HG03095 (cell line): ENCODE measurements at regions not wholly inside any gene's neighbourhood (a gene's known extent, or its start where the extent isn't known, plus 50 kb on each side); places are given as distances from the start of the nearest gene placed in this dataset.

Experiments
- ATAC-seq: cut with Tn5 transposase; IDR thresholded peaks from one replicate; pipeline ENCODE4 v1.9.1; 2021; ENCODE audit warnings: moderate library complexity; ENCODE audit not compliant: unreplicated experiment

DNA sequence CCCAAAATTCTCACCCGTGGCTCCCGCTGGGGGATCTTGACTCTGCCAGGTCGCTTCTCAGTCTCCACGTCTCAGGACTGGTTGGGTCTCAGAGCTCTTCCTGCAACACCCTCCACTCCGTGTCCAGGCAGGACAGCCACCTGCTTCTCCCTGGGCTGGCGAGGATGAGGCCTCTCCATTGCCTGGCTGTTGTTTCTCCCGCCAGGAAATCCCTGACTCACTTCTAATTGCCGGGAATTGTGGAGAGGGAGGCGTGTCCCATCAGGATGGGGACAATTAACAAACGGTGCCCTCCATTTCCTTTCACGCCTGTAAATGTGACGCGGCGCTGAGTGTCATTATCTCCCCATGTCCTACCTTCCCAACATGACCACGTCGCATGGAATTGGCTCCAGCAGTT is 204.5 kb downstream of the RBFOX3 start:
- ATAC-seq, result no peak

DNA sequence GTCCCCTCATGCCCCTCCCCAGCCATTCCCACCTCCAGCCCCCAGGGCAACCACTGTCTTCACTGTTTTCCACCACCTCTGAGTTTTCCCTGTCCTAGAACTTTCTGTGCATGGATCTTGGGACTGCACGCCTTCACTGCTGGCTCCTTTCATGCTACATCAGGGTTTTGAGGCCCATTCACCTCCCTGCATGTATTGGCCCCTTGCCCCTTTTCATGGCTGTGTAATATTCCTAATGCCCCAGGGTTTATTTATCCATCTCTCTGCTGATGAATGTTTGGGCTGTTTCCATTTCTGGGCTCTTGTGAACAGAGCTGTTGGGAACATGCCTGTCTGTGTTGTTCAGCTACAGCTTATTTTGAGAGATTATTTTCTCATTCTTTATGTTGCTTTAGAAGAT is 205.0 kb downstream of the RBFOX3 start:
- no peak for ATAC-seq

DNA sequence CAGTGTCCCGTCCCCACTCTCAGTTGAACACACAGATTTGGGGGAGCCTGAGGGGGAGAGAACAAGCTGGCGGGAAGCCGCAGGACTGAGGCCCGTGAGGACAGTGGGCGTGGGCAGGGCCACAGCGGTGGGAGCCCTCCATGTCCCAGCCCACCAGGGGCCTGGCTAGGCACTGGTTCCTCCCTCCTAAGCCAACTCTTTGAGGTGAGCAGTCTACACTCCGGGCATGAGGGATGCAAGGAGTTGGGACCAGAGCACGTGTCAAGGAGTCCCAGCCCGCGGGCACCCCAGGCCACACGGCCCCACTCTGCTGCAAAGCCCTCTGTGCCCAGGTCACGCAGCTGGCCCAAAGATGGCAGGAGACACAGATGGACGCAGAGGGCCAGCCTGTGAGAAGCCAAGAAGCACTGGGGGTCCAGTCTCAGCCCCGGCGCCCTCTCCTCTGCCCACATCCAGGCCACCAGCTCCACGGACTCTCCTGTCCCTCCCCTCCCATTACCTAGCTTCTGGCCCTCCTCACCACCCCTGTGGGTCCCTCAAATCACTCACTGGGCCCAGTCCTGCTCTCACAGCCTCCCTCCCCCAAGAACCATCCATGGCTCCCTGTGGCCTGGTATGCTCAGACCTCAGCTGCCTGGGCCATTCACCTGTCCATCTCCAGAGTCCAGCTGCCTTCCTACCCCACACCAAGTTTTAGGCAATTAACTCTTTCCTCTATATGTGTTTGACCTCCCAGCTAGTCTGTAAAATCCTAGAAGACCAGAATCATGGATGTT is 206.5 kb downstream of the RBFOX3 start:
- ATAC-seq, result no peak

DNA sequence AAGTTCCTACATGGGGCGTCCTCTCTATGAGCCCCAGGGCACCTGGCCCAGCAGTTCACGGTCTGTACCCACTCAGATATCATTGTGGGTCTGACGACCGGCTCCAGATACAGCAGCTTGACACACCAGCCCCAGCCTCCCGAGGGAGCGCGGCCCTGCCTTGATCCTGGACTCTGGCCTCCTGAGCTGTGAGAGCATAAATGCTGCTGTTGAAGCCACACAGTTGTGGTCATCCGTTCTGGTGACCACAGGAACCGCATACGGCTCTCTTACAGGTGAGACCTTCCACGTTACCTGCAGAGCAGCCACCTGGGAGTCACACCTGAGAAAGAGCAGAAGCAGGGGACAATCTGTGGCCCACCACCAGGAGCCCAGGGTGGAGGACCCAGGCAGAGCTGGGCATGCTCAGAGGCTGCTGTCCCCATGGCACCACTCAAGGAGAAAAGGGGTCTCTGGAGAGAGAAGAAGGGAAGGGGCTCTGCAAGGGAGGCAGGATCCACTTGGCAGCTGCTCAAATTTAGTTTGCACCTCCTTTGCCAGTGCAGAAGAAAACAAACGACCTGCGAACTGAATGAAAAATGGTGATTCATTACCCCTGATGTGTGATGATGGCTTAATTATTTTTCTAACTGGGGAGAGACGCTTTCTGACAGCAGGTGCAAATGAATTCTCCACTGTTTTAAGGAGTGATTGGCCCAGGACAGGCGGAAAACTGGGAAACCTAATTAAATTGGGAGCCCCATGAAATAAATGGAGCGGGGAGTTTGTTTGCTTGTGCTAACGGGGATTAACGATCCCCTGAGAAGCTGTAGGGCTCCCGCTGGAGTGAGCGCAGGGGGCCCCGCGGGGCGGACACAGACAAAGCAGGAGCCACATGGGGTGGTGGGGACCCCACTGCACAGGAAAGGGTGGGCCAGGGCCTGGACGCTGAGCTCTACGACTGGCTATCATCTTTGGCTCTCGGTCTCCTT is 208.9 kb downstream of the RBFOX3 start:
- no peak for ATAC-seq

DNA sequence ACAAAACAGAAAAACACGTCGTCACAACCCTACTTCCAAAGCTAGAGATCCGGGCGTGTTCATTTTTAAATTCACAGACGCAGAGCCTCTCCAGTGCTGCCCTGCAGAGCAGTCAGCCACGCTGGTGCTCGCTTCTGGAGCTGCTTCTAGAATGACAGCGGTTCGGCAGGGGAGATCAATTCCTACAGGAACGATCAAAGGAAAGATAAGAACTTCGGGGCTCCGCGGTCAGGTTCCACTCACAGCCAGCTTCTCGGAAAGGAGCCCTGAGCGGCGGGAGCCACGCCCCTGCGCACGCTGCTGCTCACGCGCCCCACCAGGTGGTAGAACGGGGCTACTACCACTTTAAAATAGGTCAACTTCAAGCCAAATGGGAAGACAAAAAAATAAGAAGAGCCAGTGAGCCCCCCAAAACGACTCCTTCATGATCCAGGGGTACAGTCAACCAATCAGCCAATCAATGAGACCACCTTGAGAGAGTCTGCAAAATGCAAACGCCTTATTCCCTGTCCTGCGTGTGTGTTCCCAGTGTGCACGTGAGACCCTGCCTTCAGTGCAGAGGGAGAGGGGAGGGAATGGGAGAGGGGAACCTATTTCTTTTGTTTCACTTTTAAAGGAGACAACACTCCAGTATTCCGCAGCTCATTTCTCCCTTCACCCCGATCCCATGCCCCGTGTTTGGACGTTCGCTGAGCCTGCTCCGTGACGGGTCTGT is 209.7 kb downstream of the RBFOX3 start:
- no peak for ATAC-seq

DNA sequence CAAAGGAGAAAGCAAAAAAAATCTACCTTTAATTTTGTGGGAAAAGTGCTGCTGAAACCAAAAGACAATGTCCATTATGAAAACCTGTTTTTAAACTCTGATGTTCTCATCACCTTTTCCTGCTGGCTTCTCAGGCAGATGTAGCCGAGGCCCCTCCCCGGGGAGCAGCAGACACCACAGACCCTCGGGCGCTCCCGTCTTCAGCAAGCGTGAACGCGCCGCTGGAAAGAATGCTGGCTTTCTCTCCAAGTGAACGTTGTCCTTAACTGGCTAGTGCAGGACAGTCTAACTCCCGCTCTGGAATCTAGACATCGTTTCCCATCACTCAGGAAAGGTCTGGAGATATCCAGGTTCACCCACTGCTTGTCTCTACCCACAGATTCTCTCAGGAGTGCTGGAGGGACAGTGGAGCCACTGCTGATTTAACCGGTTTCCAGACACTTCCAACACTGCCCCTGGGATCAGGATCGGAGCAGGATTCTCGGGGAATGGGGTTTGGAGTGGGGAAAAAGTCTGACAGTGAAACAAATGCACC is 211.2 kb downstream of the RBFOX3 start:
- no peak for ATAC-seq

DNA sequence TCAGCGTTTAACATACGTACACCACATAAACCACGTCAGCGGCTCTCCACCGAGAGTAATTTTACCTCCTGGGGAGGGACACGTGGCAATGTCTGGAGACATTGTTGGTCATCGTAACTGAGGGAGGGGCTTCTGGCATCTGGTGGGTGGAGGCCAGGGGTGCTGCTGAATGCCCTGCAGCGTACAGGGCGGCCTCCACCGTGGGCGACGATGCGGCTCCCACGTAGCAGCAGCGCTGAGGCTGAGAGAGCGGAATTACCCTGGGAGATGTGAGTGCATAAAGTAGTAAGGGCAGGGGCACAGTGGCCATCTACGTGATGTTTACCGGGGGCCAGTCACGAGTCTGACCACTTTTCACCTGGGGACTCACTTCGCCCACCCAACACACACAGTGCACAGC is 212.4 kb downstream of the RBFOX3 start:
- ATAC-seq, result no peak

DNA sequence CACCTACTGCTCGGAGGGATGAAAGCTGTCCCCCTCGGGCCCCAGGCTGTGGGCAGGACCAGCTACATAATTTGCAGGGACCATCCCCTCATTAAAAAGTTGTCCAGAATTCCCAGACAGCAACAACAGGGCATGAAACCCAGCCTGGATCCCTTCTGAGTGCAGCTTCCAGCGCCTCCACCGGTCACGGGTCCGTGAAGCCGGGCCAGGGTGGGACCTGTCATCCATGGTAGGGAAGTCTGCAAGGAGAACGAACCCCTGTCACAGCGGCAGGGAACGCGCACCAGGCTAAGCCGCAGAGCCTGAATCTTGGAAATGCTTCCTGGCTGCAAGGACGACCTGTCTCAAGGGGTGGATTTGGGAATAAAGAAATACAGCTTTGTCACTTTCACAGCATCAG is 214.2 kb downstream of the RBFOX3 start:
- no peak for ATAC-seq

DNA sequence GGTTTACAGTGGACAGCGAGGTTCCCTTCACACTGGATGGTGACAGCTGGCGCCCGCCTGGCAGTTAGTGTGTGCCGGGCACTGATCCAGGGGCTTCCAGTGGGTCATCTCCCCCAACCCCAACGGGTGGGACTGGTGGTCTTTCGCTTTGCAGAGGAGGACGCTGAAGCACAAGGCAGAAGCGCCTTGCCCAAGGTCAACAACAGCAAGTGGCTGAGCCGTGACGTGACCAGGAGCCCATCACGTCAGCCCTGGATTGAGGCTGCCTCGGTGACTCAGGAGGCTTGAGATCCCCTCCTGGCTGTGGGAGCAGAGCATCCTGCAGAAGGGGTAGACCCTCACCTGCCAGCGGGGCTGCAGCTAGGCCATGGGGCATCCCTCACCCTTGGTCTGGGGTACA is 215.3 kb downstream of the RBFOX3 start:
- no peak for ATAC-seq

DNA sequence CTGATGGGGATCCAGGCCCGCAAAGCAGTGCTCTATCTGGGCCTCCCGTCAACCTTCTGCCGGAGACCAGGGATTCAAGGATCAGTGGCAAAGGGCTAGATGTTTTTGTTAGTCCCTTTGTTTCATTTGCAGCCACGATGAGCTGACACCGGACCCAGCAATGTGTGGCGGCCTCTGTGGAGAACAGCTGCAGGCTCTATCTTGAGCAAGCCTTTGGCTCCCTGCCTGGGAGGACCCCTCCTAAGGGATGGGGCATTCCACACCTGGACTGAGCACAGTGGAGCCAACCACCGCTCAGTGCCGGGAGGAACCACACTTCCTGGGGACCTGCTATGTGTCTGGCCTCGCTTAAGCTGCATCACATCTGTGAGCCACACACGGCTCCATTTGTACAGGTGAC is 215.8 kb downstream of the RBFOX3 start:
- no peak for ATAC-seq

DNA sequence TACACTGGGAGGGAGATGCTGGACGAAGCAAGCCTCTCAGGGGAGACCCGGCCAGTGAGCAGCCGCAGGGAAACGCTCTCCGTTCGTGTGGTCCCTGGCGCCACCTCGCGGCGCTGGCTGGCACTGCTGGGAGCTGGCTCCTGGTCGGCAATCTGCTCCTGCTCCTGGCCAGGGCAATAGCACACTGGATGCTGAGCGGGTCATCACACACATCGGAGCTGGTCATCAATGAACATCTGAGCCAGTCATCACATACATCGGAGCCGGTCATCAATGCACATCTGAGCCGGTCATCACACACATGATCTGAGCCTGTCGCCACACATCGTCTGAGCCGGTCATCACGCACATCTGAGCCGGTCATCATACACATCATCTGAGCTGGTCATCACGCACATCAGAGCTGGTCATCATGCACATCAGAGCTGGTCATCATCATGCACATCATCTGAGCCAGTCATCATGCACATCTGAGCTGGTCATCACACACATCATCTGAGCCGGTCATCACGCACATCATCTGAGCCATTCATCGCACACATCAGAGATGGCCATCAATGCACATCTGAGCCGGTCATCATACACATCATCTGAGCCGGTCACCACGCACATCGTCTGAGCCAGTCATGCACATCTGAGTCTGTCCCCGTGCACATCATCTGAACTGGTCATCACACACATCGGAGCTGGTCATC is 217.3 kb downstream of the RBFOX3 start:
- no peak for ATAC-seq

DNA sequence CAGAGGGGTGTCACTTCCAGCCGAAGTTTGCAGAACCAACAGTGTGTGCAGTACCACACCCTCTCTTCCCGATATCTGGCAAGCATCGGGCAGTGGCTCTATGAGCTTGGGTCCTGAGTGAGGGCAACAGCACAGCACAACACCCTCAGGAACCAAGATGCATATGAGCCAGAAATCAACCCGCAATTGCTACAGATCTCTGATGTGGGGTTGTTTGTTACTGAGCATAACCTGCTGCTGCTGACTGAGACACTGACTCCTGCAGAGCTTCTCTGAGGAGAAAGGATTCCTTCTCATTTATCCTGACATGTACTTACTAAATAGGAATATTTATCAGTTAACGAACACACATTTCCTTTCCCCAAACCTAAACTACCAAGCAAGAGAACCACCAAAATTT is 218.3 kb downstream of the RBFOX3 start:
- ATAC-seq, result no peak

DNA sequence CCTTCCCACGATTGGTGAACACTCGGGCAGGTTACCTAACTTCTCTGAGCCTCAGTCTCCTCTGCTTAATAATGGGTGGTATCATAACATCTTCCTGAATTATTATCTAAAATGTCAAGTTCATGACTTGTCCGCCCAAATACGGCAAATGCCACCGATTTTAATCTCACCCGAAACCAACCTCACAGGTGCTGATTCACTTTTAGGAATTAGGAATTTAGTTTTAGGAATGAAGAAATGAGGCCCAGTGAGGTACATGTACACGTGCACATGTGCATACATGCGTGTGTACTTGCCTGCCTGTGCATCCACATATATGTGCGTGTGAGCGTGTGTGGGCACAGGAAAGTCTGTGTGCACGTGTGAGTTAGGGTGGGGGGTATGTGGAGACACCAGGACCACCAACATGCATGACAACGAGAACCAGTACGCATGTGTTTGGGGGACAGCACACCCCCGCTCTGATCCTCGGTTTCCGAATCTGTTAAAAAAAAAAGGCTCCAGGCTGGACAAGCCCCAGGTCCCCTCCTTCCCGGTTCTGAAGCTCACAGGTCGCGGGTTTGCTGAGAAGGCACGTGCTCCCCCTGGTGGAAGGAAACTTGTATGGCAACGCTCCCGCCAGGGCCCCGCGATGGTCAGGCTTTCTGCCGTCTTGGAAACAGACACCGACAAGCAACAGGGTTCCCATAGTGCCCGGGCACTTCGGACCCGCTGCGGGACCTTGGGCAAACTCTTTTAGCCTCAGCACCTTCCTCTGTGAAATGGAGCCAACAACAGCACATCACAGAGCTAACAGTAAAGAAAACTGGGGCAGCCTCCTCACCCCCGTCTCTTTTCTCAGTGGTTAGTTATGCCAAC is 219.2 kb downstream of the RBFOX3 start:
- ATAC-seq, result no peak

DNA sequence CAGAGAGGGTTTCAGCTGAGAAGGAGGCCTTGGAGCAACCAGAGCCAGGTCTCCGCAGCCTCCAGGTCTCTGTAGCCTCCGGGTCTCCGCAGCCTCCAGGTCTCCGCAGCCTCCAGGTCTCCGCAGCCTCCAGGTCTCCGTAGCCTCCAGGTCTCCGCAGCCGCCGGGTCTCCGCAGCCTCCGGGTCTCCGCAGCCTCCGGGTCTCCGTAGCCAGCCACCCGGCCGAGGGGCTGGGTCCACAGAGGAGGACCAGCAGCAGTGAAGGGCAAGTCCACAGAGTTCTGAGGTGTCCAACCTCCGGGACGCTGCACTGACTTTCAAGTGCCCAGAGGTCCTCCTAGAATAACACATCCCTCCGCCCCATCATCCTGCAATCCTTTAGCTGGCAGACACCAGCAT is 221.0 kb downstream of the RBFOX3 start:
- no peak for ATAC-seq

DNA sequence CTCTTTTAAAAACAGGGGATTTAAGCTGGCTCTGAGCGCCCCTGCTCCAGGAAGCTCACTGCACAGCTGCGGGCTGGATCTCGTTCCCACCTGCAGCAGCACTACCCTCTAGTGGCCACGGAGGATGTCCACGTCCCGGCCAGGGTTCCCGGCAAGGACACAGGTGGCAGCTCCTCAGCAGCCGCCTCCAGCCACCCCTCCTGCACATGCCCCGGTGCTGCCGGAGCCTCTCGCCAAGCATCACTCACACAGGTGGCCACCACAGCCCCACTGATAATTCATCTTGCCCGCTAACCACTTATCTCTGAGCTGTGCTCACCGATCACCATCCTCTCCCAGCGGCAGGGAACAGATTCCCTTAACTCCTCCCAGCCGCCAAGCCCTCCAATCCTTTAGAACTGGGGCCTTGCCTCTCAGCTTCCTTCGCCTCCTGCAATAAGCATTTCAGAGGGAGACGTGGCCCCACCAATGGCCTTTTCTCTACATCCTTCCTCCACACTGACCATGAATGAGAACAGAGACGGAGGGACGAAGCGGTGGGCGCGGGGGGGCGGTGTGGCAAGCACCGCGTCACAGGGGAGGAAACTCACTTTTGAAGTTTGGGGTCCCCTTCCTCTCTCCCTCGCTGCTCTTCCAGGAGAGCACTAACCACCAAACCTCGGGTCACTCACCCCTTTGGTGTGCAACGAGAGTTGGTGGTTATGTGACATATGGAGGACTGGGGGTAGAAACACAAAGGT is 222.1 kb downstream of the RBFOX3 start:
- no peak for ATAC-seq

DNA sequence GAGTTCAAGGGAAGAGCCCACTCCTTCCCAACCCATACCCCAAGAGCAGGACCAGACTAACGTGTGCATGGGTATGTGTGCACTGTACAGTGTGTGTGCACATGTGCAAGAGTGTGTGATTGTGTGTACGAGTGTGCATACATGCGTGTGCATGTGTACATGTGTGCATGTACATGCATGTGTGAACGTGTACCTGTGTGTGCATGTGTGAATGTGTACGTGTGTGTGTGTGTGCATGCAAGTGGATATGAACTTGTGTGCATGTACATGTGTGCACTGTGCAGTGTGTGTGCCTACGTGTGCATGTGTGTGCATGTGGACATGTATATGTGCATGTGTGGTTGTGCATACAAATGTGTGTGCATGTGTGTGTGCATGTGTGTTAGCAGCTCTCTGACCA is 223.1 kb downstream of the RBFOX3 start:
- ATAC-seq, result no peak

DNA sequence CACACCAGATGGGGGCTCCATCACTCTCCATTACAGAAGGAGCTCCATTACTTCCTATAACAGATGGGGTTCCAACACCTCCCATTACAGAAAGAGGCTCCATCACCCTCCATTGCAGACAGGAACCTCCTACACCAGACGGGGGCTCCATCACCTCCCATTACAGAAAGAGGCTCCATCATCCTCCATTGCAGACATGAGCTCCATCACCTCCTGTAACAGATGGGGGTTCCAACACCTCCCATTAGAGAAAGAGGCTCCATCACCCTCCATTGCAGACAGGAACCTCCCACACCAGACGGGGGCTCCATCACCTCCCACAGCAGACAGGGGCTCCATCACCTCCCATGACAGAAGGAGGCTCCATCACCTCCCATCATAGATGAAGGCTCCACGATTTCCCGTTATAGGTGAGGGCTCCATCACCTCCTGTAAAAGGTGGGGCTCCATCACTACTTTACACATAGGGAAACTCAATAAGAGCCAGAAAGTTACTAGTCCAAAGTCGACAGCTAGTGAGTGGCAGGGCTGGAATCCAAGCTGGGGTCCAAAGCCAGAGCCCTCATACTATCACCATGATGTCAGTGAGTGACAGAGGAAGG is 224.8 kb downstream of the RBFOX3 start:
- no peak for ATAC-seq

DNA sequence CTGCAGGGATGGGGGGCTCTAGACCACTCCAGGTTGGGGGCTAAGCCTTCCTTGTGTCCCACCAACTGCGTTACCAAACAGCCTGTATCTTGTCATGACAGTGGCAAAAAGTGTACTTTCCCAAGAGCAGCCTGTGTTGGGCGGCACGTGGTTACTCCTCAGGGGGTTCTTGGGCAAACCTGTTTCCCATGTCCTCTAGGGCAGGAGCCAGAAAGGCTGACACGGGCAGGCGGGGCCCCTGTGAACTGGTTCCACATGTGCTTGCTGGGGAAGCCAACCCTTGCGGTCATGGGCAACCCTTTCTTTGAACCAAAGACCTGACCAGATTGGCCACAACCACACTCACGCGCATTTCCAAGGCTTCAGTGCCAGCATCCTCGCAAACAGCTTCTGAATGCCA is 228.5 kb downstream of the RBFOX3 start:
- ATAC-seq, result no peak
